HK-2 (cell line): ENCODE measurements at regions not wholly inside any gene's neighbourhood (a gene's known extent, or its start where the extent isn't known, plus 50 kb on each side); places are given as distances from the start of the nearest gene placed in this dataset.
A peak's percentile ranks its signal among the peaks of the same experiment; 100 is the strongest.

ENCODE experiments used
- DNase-seq: peaks from one replicate; pipeline ENCODE4 v3.0.0-alpha.2; 2018; ENCODE audit not compliant: unreplicated experiment

DNA sequence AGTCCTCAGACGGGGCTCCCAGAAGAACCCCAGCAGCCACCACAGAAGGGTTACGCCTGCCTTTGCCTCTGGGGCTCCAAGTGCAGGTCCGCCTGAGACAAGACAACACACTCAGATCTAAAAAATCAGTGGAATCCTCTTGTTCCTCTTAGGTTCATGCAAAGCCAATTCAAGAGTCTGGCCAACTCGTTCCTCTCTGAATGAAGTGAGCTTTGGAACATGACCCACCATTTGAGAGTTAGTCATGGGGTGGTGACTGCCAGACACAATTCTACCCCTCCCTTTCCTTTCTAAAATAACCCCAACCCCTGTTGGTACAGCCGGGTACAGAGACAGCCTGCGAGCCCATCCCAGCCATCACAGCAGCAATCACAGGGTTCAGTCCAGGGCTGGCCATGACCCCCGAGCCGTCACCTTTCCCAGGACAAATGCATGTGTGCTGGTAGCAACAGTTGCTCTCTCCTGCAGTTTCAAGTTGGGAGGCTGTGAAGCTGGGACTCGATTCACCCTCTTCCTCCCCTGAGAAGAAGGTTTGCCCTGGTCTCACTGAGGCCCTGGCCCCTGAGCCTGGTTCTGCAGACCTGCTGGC lies 183.1 kb upstream of the SH3BP4 start:
- no peak for DNase-seq

DNA sequence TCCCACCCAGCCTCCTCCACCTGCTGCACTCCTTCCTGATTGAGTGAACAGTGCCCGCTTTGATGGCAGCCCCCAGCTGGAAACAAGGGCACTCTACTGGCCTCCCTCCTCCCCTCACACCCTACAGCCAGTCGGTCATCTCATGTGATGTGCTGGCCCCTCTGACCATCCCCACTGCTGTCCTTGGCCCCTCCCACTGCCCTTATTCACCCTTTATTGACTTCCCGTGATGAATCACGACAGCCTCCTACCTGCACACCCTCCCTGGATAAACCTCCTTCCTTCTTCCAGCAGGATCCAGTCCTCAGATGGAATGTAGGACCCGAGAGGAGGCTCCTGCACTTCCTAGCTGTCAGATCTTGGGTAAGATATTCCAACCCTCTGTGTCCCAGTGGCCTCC lies 186.5 kb upstream of the SH3BP4 start:
- DNase-seq, result no peak

DNA sequence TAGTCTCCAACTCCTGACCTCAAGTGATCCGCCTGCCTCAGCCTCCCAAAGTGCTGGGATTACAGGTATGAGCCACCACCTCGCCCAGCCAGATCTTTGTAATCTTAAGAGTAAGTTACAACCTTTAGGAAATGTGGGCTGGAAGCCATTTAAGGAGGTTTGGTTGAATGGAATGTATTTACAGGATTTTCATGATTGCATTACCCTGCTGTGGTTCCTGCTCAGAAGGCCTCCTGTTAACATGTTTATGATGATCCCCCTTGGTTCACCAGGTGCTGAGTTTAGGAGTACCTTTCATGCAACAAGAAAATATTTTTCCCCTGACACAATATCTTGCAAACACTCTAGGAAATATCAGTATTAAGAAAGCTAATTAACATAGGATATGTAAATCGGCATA lies 187.4 kb upstream of the SH3BP4 start:
- DNase-seq, result no peak

DNA sequence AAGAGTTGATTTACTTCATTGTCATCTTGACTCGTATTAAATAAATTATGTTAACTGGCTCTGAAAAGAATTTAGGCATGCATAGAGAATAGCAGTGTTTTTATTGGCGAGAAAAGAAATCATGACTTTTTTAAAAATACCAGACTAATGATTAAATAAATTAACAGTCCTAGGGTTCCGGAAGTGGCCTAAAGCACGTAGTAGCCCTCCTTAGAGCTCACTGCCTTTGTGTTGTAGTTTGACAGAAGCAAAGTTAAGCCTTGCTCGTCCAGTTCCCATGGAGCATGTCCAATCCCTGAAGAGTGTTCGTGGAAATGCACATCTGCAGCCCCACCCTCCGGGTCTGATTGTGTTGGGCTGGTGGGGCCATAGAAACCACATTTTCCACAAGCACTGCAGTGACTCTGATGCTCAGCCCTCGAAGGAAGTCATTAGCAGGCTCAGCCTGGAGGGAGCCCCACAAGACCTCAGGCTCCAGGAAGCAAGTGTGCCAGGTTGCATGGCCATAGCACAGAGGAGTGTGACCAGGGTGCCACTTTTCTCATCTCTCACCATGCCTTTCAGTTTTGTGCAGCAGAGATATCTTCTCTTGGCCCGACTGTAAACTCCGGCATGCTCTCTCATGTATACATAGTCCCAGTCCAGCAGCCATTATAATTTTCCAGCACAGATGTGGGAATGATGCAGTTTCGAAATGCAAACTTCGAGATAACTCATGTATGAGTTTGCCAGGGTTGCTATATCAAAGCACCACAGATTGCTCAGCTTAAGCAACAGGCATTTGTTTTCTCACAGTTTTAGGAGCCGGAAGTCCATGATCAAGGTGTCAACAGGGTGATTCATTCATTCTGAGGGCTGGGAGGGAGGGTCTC lies 188.6 kb upstream of the SH3BP4 start:
- no peak for DNase-seq

DNA sequence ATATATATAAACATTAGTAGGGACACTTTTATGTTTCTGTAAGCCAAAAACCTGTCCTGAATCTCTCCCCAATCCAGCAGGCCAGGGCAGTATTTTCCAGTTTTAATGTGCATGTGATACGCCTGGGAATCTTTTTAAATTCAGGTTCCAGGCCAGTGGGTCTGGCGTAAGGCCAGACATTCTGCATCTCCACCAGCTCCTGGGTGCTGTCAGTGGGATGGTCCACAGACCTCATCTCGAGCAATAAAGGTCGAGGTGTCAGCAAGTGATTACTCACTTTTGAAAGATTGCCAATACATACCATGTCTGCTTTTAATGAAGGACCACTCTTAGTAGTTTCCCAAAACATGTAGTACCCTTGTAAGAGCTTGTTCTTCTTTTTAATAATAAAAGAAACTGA lies 189.9 kb upstream of the SH3BP4 start:
- DNase-seq, result peak; percentile 28

DNA sequence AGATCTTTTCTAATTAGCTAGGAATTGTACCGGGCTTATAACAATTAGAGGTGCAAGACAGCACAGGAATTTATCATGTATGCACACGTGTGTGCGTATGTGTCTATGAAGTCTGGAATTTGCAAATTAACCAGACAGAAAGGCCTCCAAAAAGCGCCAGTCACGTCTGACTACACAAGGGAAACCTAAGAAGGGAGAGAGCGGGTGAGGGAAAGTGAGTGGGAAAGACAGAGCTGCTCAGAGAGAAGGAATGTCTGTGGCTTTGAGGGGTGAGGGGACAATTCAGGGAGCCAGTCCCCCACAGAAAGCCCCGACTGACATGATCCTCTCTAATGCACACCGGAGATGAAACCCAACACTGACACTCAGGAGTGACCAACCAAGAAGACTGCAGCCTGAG lies 197.7 kb upstream of the SH3BP4 start:
- DNase-seq, result peak; percentile 76

DNA sequence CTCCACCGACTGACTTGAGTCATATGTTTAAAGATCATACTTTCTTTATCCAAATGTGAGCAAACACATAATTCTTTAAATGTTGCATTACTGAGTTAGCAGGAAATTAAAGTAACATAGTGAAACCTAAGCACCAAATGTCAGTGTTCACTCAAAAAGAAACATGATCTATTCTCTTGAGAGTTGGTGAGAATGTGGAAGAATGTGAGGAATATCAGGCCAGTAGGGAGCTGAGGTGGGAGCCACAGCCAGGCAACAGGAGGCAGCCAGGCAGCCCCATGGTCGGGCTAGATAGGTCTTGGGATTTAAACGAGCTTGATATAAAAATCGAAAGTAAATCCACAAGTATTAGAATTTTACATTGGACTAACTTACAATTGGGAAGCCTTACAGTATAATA lies 198.1 kb upstream of the SH3BP4 start:
- DNase-seq, result no peak

DNA sequence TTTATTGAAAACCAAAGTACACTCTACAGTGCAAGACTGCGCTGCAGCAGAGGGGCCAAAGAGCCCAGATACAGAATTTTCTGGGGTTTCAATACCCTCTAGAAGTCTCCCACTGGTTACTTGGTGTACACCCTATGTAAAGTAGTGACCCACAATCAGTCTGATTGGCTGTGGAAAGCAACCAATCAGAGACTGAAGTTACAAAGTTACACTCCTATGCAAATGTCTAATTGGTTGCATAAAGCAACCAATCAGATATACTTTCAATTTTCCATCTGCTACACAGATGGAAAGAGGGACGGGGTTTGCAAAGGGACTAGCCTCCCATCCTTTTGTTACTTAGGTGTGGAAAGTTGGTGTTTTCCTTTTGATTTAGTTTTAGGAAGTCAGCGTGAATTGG lies 198.9 kb upstream of the SH3BP4 start:
- DNase-seq, result no peak

DNA sequence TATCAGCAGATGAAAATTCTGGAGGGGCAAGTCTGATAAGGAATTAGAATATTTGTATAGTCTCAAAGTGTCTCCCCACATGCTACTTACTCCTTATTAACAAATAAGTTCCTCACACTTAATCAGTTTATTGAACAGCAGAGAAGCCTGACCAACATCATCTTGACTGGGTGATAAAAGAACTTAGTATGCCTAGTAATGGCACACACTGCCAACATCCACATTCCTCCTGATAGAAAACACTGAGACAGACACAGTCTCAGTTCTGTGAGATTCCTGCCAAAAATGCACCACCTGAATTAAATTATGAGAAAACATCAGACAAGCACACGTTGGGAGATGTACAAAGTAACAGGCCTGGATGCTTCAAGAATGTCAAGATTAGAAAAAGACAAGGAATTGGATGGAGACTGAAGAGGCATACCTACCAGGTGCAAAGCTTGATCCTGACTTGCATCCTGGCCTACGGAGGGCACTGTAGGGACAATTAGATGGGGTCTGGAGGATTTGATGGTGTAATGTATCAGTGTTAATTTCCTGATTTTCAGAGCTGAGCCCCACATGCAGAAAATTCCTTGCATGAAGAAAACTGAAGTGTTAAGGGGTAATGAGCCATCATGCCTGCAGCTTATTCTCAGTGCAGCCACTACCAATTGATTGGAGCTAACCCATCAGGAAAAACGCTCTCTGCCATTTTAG lies 200.4 kb upstream of the SH3BP4 start:
- DNase-seq, result no peak

DNA sequence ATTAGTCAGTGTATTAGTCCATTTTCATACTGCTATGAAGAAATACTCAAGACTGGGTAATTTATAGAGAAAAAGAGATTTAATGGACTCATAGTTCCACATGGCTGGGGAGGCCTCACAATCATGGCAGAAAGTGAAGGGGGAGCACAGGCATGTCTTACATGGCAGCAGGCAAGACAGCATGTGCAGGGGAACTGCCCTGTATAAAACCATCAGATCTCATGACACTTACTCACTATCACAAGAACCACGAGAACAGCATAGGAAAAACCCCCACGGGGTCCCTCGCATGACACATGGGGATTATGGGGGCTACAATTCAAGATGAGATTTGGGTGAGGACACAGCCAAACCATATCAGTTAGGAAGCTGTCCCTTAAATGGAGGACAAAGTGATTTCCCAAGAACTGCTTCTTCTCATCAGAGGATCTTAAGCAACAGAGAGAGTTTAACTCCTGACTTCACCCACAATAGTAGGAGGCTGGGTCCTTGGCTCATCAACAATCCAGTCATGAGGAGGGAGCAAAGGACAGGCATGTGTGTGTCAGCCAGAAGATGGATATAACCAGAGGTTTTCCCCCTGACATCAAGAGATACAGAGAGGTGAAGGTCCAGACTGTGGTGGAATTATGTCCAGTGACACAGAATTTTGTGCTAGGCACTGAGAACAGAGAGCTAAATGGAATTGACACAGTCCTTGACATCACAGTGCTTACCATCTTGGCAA lies 203.8 kb upstream of the SH3BP4 start:
- no peak for DNase-seq

DNA sequence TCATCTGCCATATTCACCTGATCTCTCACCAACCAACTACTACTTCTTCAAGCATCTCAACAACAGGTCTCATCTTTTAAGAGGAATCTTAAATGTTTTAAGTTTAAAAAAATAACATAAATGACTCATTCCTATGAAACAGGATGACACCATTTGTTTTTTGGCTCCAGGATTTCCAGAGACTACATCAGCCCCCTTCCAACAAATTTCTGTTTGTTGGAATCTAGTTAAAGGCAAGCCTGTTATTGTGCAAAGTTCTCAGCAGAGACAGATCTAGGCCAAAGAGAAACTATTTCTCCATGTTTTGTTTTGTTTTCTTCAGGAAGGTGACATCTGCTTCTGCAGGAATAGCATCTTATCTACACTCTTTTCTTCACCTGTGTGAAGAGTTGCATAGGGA lies 204.8 kb upstream of the SH3BP4 start:
- no peak for DNase-seq

DNA sequence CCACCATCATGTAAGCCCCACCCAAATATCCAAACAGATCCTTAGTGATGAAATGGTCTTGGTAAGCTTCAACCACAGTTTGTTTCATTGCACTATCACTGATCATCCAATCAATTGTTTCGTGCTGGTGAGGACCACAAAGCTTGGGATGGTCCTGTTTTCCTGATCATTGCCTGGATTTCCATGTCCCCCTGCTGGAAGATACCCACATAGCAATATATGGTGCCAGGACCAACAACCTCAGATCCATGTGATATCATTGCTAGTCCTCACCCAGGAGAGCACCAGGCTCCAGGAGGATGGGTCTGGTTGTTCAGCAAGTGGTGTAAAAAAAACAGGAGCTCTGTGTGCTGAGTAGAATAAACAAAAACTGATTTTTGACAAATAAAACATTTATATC lies 206.5 kb upstream of the SH3BP4 start:
- no peak for DNase-seq

DNA sequence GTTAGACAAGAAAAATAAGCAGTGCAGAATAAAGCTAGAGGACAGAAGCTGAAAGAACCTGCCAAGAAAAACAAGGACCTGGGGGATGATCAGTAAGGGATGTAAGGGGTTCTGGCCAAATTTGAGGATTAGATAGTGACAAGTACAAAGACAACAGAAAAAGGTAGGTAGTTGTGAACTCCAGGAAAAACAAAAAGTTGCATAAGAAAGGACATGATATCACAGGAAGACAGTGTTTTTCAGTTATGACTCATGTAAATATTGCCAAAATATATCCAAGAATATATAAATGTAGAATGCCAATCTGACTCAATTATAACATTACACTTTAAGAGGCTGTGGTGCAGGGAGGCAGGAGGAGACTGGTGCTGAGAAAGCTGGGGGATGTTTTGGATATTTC lies 209.8 kb upstream of the SH3BP4 start:
- DNase-seq, result no peak

DNA sequence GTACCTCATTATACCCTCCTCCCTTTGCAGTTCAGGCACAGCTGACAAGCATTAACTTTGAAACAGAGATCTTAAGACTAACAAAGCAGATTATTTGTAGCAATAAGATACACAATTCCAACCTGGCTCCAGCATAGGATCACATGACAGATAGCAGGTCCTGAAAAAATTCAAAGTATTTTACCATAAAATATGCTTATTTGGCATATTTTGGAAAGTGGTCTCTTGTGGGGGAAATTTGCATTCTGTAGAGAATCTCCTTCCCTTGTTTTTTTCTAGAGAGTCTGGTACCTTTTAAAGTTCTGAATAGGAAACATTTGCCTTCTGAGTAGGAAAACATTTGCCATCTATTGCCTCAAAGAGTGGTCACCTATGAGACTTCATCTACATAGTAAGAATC lies 212.8 kb upstream of the SH3BP4 start:
- DNase-seq, result no peak

DNA sequence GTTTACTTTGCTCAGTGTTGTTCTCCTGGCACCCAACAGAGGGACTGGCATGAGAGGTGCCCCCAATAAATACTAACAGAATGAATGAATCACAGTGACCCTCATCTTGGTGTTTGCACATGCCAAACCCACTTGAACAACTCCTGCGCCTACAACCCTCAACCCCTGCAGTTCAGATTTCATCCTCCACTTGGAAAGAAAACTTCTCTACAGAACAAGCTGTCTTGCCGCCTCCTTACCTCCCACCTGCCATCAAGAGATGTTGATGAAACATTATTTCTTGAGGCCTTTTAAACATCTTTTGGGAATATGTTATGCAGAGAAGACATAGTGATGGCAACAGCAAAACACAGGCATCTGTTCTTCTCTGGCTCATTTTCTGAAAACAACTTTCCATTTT lies 216.0 kb upstream of the SH3BP4 start:
- DNase-seq, result no peak

DNA sequence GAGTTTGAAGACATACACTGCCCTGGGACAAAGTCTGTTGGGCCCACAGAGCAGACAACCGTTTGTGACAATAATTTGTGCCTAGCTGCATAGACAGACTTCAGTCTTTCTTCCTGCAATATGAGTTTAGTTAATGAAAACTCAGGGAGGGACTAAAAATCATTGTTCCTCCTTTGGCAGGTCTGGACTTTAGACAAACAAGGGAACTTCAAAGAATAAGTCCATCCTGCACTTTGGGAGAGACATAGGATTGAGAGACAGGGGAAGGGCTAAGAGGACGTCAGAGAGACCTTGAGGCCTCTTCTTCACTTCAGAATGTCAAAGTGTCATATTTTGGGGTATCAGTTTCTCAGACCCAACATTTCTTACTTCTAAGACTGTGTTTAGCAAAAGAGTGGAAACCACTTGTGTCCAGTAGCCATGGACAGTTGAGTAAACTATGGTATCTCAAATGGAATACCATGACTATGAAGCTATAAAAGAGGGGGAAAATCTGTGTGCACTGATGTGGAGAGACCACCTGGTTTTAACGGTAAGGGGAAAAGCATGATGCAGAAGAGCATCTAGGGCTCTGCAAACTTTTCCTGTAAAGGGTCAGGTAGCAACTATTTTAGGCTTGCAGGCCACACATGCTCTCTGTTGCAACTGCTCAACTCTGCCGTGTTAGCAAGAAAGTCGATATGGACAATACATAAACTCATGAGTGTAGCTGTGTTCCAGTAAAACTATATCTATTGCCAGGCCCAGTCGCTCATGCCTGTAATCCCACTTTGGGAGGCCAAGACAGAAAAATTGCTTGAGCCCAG lies 217.8 kb upstream of the SH3BP4 start:
- DNase-seq, result no peak

DNA sequence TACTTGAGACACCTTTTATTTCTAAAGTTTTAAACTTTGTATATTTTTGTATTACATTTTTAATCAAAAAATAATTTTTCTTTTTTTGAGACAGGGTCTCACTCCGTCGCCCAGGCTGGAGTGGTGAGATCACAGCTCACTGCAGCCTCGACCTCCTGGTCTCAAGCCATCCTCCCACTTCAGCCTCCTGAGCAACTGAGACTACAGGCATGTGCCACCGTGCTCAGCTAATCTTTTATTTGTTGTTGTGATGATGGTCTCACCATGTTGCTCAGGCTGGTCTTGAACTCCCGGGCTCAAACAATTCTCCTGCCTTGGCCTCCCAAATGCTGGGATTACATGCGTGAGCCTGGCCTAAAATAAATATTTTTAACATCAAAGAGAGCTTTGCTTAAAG lies 218.7 kb upstream of the SH3BP4 start:
- no peak for DNase-seq

DNA sequence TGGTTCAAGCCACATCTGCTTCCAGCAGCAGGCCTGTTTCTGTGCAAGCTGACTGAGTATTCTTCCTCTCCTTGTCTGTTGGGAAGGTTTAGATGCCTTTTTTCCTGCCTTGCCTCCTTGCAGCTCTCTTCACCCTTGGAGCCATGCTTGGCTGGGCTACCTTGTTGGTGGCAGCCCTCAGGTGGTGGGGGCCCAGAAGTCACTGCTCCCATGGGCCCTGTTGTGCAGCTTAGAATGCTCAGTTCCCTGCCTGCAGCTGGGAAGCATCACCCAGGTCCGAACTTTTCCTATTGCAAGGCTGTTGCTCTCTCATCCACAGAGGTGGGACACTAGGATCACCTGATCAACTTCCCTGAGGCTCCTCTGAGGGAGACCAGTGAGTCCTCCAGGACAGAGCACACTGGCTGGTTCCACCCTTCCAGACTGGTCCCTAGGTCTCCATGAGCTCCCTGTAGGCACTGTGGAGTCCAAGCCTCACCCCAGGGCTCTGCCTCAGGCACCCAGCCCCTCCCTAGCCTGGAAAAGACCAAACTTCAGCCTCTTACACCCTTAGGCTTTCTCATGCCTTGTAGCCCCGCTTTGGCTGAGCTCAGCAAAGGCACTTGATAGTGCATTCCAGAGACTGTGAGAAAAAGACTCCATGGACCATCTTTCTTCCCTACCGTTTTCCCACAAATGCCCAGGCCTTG lies 219.3 kb upstream of the SH3BP4 start:
- no peak for DNase-seq

DNA sequence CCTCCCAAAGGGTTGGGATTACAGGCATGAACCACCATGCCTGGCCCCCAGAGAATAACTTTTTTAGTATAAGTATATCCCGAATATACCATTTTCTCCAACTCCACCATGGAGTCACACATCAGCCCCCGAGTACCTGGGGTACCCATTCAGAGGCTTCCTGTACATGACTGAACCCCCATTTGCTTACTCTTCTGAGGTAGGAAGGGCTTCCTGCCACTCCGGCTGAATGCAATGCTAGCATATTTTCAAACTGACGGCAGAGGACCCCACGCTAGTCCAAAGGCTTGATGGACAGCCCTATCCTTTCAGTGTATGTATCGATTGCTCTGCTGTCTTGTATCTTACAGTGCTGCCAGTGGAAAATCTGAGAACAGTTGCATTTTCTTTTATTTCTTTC lies 220.6 kb upstream of the SH3BP4 start:
- no peak for DNase-seq

DNA sequence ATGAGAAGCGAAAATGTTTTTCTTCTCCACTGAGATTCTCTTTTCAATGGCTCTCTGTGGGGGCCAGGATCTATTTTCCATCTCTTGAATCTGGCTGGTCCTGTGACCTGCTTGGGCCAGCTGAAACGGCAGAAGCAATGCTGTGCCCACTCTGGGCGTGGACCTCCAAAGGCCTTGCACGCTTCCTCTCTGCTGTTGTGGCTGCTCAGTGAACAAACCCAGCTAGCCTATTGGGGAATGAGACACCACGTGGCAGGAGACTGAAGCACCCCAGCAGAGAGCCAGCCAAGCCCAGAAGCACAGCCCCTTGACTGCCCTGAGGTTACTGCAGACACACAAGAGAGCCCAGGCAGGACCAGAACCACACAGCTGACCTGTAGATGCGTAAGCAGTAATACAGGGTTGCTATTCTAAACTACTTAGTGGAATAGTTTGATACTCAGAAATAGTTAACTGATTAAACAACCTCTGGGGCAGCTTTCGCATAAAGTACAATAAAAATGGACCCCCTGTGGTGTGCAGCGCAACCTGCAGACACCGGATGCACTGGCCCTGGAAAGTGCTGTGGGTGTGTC lies 221.7 kb upstream of the SH3BP4 start:
- no peak for DNase-seq
